ENCODE measurements at regions not wholly inside any gene's neighbourhood (a gene's known extent, or its start where the extent isn't known, plus 50 kb on each side); places are given as distances from the start of the nearest gene placed in this dataset.
A peak's percentile ranks its signal among the peaks of the same experiment; 100 is the strongest.

GRCh38 chr1:70688580-70688979 is 277.5 kb downstream of the CTH start:
- Histone ChIP-seq H3K27ac (ENCODE audit: insufficient read depth, low read depth, low read length, poor library complexity, severe bottlenecking) (no peak overlapping the region), H3K4me3 (ENCODE audit: insufficient read depth, low read depth, low read length) (no peak overlapping the region), H3K9me3 (ENCODE audit: control insufficient read depth, low read length) (no peaks in the 10 kb centered on the region), H3K4me1 (ENCODE audit: control insufficient read depth, insufficient read depth, low read length) (no peaks in the 10 kb centered on the region), H3K36me3 (ENCODE audit: control insufficient read depth, insufficient read depth, low read length) (no peaks in the 10 kb centered on the region), H3K27me3 (ENCODE audit: control insufficient read depth, insufficient read depth, low read length, poor library complexity, severe bottlenecking) (no peaks in the 10 kb centered on the region)
- WGBS, 2 experiments, result 100% methylated on average over 1 of the region's 1 CpG; no CpG with 5 or more reads in 1 of the 2 experiments

GRCh38 chr1:70706381-70707037 is 295.4 kb downstream of the CTH start:
- Histone ChIP-seq H3K36me3 (ENCODE audit: control insufficient read depth, insufficient read depth, low read length) (no peaks in the 10 kb centered on the region), H3K4me3 (ENCODE audit: insufficient read depth, low read depth, low read length) (peak overlapping the region; percentile 23), H3K27me3 (ENCODE audit: control insufficient read depth, insufficient read depth, low read length, poor library complexity, severe bottlenecking) (no peaks in the 10 kb centered on the region), H3K9me3 (ENCODE audit: control insufficient read depth, low read length) (no peaks in the 10 kb centered on the region), H3K4me1 (ENCODE audit: control insufficient read depth, insufficient read depth, low read length) (no peaks in the 10 kb centered on the region), H3K27ac (ENCODE audit: insufficient read depth, low read depth, low read length, poor library complexity, severe bottlenecking) (no peak overlapping the region)
- WGBS, 2 experiments, result 65 to 70% methylated on average over 33 of the region's 33 CpGs

- H3K27ac ChIP-seq (ENCODE audit: insufficient read depth, low read depth, low read length, poor library complexity, severe bottlenecking), result no peak overlapping the region
- no peaks in the 10 kb centered on the region for H3K27me3 ChIP-seq (ENCODE audit: control insufficient read depth, insufficient read depth, low read length, poor library complexity, severe bottlenecking)
- no peaks in the 10 kb centered on the region for H3K9me3 ChIP-seq (ENCODE audit: control insufficient read depth, low read length)
- H3K4me3 ChIP-seq (ENCODE audit: insufficient read depth, low read depth, low read length), result no peak overlapping the region
- no peaks in the 10 kb centered on the region for H3K36me3 ChIP-seq (ENCODE audit: control insufficient read depth, insufficient read depth, low read length)
- H3K4me1 ChIP-seq (ENCODE audit: control insufficient read depth, insufficient read depth, low read length), result no peaks in the 10 kb centered on the region
These were observed 296.1 kb downstream of the CTH start for GRCh38 chr1:70707214-70707613.

GRCh38 chr1:70714149-70714548 is 303.1 kb downstream of the CTH start:
- Histone ChIP-seq H3K4me3 (ENCODE audit: insufficient read depth, low read depth, low read length) (no peak overlapping the region), H3K36me3 (ENCODE audit: control insufficient read depth, insufficient read depth, low read length) (no peaks in the 10 kb centered on the region), H3K27me3 (ENCODE audit: control insufficient read depth, insufficient read depth, low read length, poor library complexity, severe bottlenecking) (no peaks in the 10 kb centered on the region), H3K9me3 (ENCODE audit: control insufficient read depth, low read length) (no peaks in the 10 kb centered on the region), H3K4me1 (ENCODE audit: control insufficient read depth, insufficient read depth, low read length) (no peaks in the 10 kb centered on the region), H3K27ac (ENCODE audit: insufficient read depth, low read depth, low read length, poor library complexity, severe bottlenecking) (no peak overlapping the region)
- WGBS, 2 experiments, result 66 to 76% methylated on average over 2 of the region's 2 CpGs

GRCh38 chr1:70717211-70717610 is 306.1 kb downstream of the CTH start:
- Histone ChIP-seq H3K36me3 (ENCODE audit: control insufficient read depth, insufficient read depth, low read length) (no peaks in the 10 kb centered on the region), H3K4me1 (ENCODE audit: control insufficient read depth, insufficient read depth, low read length) (no peaks in the 10 kb centered on the region), H3K27ac (ENCODE audit: insufficient read depth, low read depth, low read length, poor library complexity, severe bottlenecking) (no peak overlapping the region), H3K9me3 (ENCODE audit: control insufficient read depth, low read length) (no peaks in the 10 kb centered on the region), H3K4me3 (ENCODE audit: insufficient read depth, low read depth, low read length) (no peak overlapping the region), H3K27me3 (ENCODE audit: control insufficient read depth, insufficient read depth, low read length, poor library complexity, severe bottlenecking) (no peaks in the 10 kb centered on the region)
- 92 to 100% methylated on average over 1 to 2 of the region's 2 CpGs for WGBS, 2 experiments

GRCh38 chr1:70717656-70718055 is 306.6 kb downstream of the CTH start:
- Histone ChIP-seq H3K4me3 (ENCODE audit: insufficient read depth, low read depth, low read length) (no peak overlapping the region), H3K36me3 (ENCODE audit: control insufficient read depth, insufficient read depth, low read length) (no peaks in the 10 kb centered on the region), H3K27me3 (ENCODE audit: control insufficient read depth, insufficient read depth, low read length, poor library complexity, severe bottlenecking) (no peaks in the 10 kb centered on the region), H3K27ac (ENCODE audit: insufficient read depth, low read depth, low read length, poor library complexity, severe bottlenecking) (no peak overlapping the region), H3K4me1 (ENCODE audit: control insufficient read depth, insufficient read depth, low read length) (no peaks in the 10 kb centered on the region), H3K9me3 (ENCODE audit: control insufficient read depth, low read length) (no peaks in the 10 kb centered on the region)
- WGBS, 2 experiments, result 93 to 97% methylated on average over 1 of the region's 1 CpG

- WGBS, 2 experiments, result 85 to 90% methylated on average over 2 of the region's 2 CpGs
- H3K36me3 ChIP-seq (ENCODE audit: control insufficient read depth, insufficient read depth, low read length), result no peaks in the 10 kb centered on the region
- H3K27me3 ChIP-seq (ENCODE audit: control insufficient read depth, insufficient read depth, low read length, poor library complexity, severe bottlenecking), result no peaks in the 10 kb centered on the region
- H3K27ac ChIP-seq (ENCODE audit: insufficient read depth, low read depth, low read length, poor library complexity, severe bottlenecking), result no peak overlapping the region
- no peaks in the 10 kb centered on the region for H3K9me3 ChIP-seq (ENCODE audit: control insufficient read depth, low read length)
- no peak overlapping the region for H3K4me3 ChIP-seq (ENCODE audit: insufficient read depth, low read depth, low read length)
- H3K4me1 ChIP-seq (ENCODE audit: control insufficient read depth, insufficient read depth, low read length), result no peaks in the 10 kb centered on the region
These were observed 307.1 kb downstream of the CTH start for GRCh38 chr1:70718086-70718630.

GRCh38 chr1:70719154-70719553 is 308.1 kb downstream of the CTH start:
- Histone ChIP-seq H3K9me3 (ENCODE audit: control insufficient read depth, low read length) (no peaks in the 10 kb centered on the region), H3K27me3 (ENCODE audit: control insufficient read depth, insufficient read depth, low read length, poor library complexity, severe bottlenecking) (no peaks in the 10 kb centered on the region), H3K4me1 (ENCODE audit: control insufficient read depth, insufficient read depth, low read length) (no peaks in the 10 kb centered on the region), H3K27ac (ENCODE audit: insufficient read depth, low read depth, low read length, poor library complexity, severe bottlenecking) (no peak overlapping the region), H3K4me3 (ENCODE audit: insufficient read depth, low read depth, low read length) (no peak overlapping the region), H3K36me3 (ENCODE audit: control insufficient read depth, insufficient read depth, low read length) (no peaks in the 10 kb centered on the region)
- WGBS, 2 experiments, result 93 to 94% methylated on average over 2 of the region's 2 CpGs

- Histone ChIP-seq H3K4me3 (ENCODE audit: insufficient read depth, low read depth, low read length) (no peak overlapping the region), H3K4me1 (ENCODE audit: control insufficient read depth, insufficient read depth, low read length) (no peaks in the 10 kb centered on the region), H3K27ac (ENCODE audit: insufficient read depth, low read depth, low read length, poor library complexity, severe bottlenecking) (no peak overlapping the region), H3K9me3 (ENCODE audit: control insufficient read depth, low read length) (no peaks in the 10 kb centered on the region), H3K36me3 (ENCODE audit: control insufficient read depth, insufficient read depth, low read length) (no peaks in the 10 kb centered on the region), H3K27me3 (ENCODE audit: control insufficient read depth, insufficient read depth, low read length, poor library complexity, severe bottlenecking) (no peaks in the 10 kb centered on the region)
- 67 to 80% methylated on average over 1 of the region's 1 CpG for WGBS, 2 experiments
These were observed 309.0 kb downstream of the CTH start for GRCh38 chr1:70720109-70720508.

- Histone ChIP-seq H3K36me3 (ENCODE audit: control insufficient read depth, insufficient read depth, low read length) (no peaks in the 10 kb centered on the region), H3K4me1 (ENCODE audit: control insufficient read depth, insufficient read depth, low read length) (no peaks in the 10 kb centered on the region), H3K27me3 (ENCODE audit: control insufficient read depth, insufficient read depth, low read length, poor library complexity, severe bottlenecking) (no peaks in the 10 kb centered on the region), H3K27ac (ENCODE audit: insufficient read depth, low read depth, low read length, poor library complexity, severe bottlenecking) (no peak overlapping the region), H3K4me3 (ENCODE audit: insufficient read depth, low read depth, low read length) (no peak overlapping the region), H3K9me3 (ENCODE audit: control insufficient read depth, low read length) (no peaks in the 10 kb centered on the region)
- WGBS, 2 experiments, result no CpG with 5 or more reads among the region's 1 CpG
These were observed 309.5 kb downstream of the CTH start for GRCh38 chr1:70720521-70720920.

Measured in ectodermal cell (in vitro differentiated cells).